ENCODE measurements at regions not wholly inside any gene's neighbourhood (a gene's known extent, or its start where the extent isn't known, plus 50 kb on each side); places are given as distances from the start of the nearest gene placed in this dataset.
"Not testable (repeated sequence)": the region's sequence is repeated elsewhere in the genome, so short reads cannot be mapped to it uniquely, and the experiment has no call there.

GRCh38 chr2:240259201-240259923, 118.9 kb upstream of the OTOS start:
- TF ChIP-seq ZFX (IDR thresholded peaks at IDR 0.05) (no peak), CTCF (conservative IDR thresholded peaks at IDR 0.05) (no peak)
- no peak overlapping the region for H3K27ac ChIP-seq

GRCh38 chr2:240259924-240260529, 119.6 kb upstream of the OTOS start:
- no peak for TF ChIP-seq ZFX (IDR thresholded peaks at IDR 0.05)
- no peak for TF ChIP-seq CTCF (conservative IDR thresholded peaks at IDR 0.05)
- H3K27ac ChIP-seq, result no peak overlapping the region

GRCh38 chr2:240260664-240261063, 120.2 kb upstream of the OTOS start:
- no peak overlapping the region for H3K27ac ChIP-seq
- no peak for TF ChIP-seq ZFX (IDR thresholded peaks at IDR 0.05)
- TF ChIP-seq CTCF (conservative IDR thresholded peaks at IDR 0.05), result no peak

- not testable (repeated sequence) for H3K27ac ChIP-seq
Measured at GRCh38 chr2:240262578-240262977, 122.1 kb upstream of the OTOS start.

GRCh38 chr2:240269380-240269779, 128.9 kb upstream of the OTOS start:
- no peak overlapping the region for H3K27ac ChIP-seq
- TF ChIP-seq CTCF (conservative IDR thresholded peaks at IDR 0.05) (no peak), ZFX (IDR thresholded peaks at IDR 0.05) (no peak)

GRCh38 chr2:240269886-240270285, 129.4 kb upstream of the OTOS start:
- H3K27ac ChIP-seq, result no peak overlapping the region
- TF ChIP-seq ZFX (IDR thresholded peaks at IDR 0.05), result no peak
- TF ChIP-seq CTCF (conservative IDR thresholded peaks at IDR 0.05), result no peak

- no peak overlapping the region for H3K27ac ChIP-seq
- TF ChIP-seq CTCF (conservative IDR thresholded peaks at IDR 0.05), result no peak
- TF ChIP-seq ZFX (IDR thresholded peaks at IDR 0.05), result no peak
Measured at GRCh38 chr2:240271716-240272341, 131.4 kb upstream of the OTOS start.

Measured in C4-2B (cell line).